HG02642 (cell line): ENCODE measurements at regions not wholly inside any gene's neighbourhood (a gene's known extent, or its start where the extent isn't known, plus 50 kb on each side); places are given as distances from the start of the nearest gene placed in this dataset.

Experiments used
- ATAC-seq: cut with Tn5 transposase; IDR thresholded peaks from one replicate; pipeline ENCODE4 v1.9.1; 2021; ENCODE audit warnings: mild to moderate bottlenecking; ENCODE audit not compliant: unreplicated experiment, poor library complexity

DNA sequence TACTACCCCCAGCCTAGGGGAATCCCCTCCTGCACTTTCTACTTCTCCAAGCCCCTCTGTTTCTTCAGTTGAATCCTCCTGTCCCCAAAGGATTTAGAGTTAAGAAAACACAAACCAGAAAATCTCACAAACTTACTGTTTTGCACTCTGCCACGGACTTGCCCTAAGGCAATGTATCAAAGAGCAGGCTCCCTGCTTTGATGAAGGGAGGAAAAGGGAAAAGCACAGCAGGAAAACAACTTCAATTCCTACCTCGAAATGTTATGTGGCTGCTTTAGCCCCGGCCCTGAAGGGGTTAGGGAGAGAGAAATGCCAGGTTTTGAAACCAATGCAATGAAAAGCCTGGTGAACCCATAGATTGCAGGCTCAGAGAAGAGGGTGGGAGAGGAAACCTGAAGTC, 254.7 kb downstream of the MAN2A1 start:
- no peak for ATAC-seq

DNA sequence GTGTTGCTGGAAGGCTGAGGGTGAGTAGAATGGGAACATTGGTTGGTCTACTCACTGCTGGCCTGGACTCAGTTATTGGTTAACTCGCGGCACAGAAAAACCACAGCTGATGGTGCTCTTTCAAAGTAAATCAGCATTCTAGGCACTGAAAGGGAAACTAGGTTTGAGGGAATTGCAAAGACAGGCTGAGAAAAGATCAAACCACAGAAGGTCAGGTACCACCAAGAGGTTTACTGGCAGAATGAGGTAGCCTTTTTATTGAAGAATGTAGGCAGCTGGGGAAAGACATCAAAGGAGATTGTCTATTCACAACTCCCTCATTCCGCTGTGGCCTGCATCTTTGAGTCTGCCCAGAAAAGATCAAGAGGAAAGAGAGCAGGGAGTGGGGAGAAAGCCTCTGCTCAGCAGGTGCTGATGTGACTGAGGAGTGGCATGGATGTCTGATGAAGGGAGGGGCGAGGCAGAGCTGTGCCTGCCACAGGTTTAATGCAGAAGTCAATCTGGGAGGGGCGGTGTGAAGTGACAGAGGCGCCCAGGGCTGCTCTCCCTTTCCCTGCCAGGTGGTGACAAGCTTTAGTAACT, 255.5 kb downstream of the MAN2A1 start:
- peak; percentile 69 for ATAC-seq

DNA sequence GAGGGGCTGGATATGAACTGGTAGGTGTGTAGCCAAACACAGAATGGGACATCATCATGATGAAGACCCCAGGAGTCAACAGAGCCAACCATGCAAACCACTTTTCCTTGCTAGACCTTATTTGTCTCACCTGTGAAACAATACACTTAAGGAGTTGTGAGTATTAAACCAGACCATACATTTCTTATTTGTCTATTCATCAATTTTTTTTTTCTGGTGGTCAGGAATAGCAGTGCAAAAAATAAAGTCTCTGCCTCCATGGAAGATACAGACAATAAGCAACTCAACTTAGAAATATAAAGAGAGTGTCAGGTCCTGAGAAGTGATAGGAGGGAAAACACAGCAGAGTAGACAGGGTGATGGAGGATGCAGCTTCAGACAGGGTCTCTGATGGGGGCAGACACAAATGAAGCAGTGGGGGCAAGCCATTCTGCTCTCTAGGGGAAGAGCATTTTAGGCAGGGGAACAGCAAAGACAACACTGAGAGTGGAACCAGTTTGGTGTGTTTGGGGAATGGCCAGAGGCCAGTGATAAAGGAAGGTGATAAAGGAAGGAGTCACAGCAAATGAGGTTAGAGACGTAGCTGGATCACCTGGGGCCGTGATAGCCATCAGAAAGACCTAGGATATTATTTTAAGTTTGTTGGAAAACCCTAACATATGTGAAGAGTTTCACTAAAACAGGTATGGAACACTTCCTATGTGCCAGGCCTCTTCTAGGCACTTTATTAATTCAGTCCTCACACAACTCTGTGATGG, 256.2 kb downstream of the MAN2A1 start:
- ATAC-seq: no peak

DNA sequence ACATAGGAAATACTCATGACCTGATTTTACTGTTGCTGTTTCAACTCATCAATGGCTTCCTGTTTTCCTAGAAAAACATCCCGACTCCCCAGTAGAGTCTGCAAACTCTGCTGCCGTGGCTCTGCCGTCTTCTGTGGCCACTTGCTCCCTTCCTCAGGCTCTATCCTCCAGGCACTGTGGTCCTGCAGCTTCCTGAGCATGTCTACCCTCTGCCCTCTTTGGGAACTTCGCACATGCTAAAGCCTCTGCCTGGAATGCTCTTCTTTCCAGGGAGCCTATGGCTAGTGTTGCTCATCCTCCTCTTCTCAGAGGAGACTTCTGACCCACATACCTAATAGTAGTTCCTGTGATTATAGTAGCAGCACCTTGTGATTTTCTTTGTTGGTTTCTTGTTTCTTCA, 256.9 kb downstream of the MAN2A1 start:
- ATAC-seq: no peak

DNA sequence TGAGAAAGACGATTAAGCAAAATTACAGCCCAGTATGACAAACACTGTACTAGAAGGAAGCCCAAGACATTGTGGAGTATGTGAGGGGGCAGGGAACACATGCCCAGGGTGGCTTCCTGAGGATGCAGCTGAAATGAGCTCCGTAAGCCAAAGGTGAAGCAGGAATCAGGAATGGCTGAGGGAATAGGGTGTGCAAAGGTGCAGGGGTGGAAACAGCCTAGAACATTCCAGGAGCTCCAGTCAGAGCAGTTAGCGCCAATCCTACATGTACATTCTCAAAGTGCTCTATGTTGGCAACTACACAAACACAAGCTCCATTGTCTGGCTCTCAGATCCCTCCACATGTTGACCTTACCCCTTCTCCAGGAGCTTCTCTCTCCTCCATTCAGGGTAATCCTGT, 257.9 kb downstream of the MAN2A1 start:
- ATAC-seq: no peak

DNA sequence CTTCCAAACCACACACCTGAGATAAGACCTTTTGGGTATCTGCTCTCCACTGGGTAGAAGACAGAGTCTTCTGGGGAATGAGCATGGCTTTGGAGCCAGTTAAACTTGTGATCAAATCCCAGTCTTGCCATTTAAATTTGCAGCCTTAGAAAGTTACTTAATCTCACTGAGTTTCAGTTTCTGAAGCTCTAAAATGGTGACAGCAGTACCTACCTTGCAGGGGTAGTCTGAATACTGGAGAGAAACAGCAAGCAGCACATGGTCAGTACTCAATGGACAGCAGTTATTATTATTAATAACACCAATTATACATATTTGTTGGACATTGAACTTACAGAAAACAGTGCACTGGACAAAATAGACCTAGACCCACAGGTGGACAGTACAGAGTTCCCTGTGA, 260.9 kb downstream of the MAN2A1 start:
- no peak for ATAC-seq

DNA sequence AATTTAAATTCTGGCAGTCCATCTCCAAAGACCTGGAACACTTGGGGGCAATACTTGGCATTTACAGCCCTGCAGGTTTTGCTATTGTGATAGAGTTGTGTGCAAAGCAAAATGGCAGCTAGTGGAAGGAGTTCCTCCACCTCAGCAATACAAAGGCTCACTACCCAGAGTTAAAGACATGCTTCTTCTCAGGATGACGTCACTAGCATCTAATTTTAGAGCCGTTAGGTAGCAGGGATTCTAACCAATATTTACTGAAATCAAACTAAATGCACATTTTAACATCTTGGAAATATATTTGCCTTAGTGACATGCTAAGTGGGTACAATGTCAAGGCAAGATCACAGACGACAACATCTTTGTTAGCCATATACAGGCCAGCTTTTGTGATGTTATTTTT, 261.6 kb downstream of the MAN2A1 start:
- no peak for ATAC-seq

DNA sequence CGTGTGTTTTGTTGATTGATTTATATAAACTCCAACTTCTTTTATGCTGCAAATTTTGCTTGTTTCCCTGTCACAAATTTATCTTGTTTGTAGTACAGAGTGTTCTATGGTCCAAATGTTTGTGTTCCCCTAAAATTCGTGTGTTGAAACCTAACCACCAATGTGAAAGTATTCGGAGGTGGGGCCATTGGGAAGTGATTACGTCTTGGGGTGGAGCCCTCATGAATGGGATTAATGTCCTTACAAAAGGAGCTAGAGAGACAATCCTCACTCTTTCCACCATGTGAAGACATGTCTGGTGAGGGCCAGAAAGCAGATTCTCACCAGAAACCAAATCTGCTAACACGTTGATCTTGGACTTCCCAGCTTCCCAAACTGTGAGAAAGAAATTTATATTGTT, 262.0 kb downstream of the MAN2A1 start:
- no peak for ATAC-seq

DNA sequence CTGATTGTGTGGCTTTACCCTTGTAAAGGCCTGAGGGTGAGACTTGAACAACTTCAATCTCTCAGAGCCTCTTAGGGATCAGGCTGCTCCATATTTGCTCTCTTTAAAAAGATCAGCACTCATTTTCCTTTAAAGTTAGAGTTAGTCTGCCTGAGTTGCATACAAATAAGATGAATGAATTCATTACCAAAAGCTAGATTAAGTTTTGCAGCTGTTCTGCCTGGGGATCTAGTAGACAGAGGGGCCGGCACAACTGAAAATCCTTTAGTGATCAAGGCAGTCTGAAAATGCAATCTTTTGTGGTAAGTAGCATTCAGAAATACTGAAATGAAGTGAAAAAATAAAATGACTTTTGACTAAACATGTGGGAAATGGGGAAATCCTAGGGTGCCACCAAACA, 264.0 kb downstream of the MAN2A1 start:
- no peak for ATAC-seq

DNA sequence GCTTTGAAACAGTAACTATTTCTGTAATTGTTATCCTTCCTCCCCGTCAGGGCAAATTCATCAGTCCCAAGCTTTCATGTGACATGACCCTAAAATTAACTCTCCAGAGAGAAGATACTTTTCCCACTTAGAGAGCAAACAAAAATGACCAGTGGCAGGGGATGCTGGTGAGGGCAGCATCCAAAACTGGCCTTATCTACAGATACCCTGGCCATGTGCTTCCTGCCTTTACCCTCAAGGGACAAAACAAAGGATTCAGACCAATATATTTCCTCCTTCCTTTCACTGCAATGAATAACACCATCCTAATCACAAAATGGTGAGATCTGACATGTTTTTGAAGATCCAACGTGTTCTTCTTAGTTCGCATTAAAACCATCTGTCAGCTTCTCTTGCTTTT, 267.2 kb downstream of the MAN2A1 start:
- no peak for ATAC-seq

DNA sequence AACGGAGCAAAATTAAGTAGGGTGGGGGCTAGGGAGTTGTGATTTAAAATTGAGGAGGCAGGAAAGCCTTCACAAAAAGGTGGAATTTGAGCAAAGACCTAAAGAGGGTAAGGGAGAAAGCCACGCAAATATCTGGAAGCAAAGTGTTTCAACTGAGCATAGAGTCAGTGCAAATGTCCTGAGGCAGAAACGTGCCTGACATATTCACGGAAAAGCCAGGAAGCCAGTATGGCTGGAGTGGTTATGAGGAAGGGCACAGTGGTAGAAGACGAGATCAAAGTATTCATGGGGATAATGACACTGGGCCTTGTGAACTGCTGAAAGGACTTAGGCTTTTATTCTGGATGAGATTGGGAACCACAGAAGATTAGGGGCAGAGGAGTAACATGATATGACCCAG, 268.4 kb downstream of the MAN2A1 start:
- ATAC-seq: no peak

DNA sequence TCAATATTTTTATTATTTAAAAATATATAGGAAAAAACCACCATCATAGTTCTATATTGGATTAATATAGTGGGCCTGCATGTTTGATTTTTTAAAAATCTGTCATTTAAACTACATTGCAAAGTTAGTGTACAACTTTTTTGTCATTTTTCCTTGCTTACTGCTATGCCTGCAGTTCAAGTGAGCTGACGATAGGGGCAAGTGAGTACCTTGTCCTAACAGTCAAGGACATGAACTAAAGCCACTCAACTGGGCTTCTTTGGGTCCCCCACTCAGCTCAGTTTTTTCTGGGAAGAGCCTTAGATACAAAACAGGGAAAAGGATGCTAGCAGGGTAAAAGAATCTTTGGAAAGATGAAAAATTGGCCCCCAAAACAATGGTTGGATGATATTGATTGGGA, 269.9 kb downstream of the MAN2A1 start:
- ATAC-seq: no peak

DNA sequence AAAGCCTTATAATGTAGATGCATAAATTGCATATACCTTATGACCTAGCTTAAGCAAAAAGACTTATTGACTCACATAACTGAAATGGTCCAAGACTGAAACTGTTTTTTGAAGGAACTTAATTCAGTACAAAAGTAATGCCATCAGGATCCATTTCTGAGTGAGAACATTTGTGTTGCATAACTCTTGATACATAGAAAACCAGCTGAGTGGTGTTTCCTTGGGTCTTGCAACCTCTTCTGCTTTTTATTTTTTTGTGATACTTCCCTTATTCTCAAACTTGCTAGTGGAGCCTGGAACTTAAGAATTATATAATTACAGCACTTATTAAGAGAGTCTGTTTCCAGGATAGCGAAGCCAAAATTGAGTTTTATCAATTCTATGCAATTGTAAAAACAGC, 272.0 kb downstream of the MAN2A1 start:
- no peak for ATAC-seq

DNA sequence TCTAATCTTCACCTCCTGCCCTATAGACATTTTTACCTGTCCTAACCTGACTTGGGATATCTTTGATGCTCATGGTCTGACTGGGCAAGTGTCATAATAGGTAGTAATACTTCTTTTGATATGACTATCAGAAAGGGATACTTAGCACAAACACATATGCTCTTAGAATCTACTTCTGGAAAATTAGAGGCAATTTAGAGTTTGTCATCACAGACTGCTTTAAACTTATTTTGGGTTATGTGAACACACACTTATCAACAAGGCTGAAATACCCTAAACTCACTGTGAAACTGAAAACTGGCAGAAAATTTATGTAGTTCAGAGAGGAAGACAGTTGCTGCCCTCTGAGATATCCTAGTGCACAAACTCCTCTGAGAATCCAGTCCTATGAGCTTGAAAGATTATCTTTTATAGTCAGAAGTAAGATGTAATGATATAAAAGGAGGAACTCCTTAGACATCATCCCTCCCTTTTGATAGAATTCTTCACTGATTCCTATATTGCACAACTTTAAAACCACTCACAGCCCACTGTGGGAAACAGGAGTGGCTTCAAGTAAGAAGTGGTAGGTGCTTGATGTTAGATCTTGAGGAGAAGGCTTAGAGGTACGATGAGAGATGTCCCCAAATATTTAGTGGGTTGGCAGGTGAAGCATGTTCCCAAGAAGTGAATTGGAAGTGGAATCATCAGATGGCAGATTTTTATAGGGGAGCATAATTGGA, 273.3 kb downstream of the MAN2A1 start:
- no peak for ATAC-seq

DNA sequence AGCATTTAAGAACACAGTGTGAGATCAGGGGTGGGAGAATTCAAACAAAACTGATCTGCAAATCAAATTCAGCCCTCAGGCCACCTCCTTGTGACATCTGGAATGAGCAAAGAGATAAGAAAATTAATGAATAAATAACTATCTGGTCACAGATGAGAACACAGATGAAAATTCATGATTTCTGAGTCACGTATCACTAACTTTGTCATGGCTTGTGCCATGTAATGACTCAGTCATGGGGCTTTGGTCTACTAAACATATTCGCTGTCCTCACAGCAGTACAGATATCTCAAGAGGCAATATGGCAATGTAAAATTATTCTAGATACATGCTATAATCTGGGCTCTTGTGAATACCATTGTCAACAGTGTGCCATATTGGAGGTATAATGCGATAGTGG, 274.4 kb downstream of the MAN2A1 start:
- ATAC-seq: no peak

DNA sequence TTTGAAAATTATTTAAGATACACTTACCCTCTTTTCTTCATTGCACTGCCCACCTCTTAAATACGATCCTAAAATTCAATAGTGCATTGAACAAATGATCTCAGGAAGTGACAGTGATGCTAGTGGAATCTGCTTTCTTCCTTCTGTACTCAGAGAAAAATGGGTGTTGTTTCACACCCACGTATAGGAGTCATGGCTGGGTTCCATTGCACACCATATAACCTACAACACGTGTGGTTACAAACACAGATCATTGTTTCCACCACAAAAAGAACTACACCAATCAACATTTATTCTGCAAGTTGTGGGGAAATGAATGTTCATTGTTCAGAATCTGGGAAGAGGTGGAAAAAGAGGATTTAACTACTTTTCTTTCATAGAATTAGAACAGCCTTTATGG, 275.9 kb downstream of the MAN2A1 start:
- ATAC-seq: no peak

DNA sequence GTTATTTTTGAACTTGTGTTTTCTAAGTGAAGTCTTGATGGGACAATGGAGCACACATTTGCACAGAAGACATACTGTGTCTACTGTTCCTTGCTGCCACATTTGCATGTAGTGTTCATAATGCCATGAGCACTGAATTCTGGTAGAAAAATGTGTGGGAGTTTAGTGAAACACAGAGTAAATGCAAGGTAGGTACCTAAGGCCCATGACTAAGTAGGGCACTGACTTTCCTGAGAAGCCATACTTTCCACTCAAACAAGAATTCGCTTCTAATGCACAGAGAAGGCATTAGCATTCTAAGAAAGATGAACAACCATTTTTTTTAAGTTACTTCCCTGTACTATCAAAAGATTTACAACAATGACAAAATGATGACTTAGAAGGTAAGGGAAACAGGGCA, 282.2 kb downstream of the MAN2A1 start:
- ATAC-seq: no peak

DNA sequence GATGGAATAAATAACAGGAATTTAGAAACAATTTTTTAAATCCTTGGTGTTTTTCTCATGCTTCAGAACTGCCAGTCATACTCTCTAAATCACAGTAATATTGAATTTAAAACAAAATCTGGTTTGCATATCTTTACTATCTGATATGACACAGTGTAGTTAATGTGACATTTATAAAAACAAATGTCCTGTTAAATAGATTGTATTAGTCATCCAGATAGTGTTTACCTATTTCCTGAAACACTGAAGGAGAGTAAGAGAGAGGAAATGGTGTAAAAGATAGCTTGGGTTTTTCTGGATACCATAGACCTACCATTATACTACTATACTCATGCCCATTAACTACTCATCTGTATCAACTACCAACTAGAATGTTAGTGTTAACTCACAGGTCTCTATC, 292.3 kb downstream of the MAN2A1 start:
- ATAC-seq: no peak

DNA sequence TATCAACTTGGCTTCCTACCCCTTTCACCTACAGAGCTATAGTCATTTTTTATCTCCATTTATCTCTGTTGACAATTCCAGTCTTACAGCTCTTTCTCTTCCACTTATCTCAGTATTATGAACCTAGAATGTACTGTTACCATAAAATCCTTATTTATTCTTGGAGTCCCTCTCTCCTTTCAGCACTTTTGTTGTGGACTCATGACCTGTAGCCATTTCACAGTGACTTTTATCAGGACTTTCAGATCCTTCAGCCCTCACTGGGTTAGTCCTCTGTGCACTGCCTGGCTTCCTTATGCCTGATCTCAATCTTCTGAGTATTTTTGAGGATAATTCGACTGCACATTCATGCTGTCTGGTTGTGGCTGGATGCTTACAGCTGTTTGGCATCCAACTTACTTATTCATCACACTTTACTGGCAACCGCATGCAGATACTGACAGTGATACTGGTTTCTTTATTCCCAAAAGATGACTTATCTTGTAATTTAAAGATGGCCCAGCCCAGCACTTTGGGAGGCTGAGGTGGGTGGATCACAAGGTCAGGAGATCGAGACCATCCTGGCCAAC, 293.3 kb downstream of the MAN2A1 start:
- no peak for ATAC-seq

DNA sequence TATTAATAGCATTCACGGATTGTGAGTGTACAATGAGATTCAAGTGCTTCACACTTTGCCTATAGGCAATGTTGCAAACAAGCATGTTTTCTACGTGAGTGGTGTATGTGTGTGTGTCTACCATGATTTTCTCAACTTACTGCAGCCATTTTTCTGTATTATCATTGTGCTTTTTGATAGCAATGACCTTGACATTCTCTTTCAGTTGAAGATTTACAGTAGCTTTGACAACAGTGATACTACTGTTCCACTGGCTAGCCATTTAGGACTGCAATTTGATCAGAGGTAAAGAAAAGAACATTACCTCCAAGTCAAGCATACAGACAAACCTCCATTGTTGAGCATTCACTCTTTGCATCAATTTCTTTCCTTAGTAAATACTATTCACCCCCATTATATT, 297.0 kb downstream of the MAN2A1 start:
- no peak for ATAC-seq

DNA sequence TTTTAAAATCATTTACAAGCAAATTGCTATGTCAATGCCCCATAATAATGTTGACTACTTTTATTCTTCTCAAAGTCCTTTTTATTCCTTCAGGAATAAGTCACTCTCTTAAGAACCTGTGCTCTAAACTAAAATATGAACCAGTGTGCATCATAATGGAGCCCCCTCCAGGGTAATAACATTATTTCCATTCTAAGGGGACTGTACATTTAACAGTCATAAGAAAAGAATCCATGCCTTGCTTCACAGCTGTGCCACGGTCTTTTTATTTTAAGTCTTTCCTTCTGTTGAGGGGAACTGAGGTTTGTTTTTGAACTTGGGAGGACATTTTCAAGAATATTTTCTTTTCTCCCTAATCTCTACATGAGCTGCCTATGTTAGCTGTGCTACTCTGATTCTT, 297.6 kb downstream of the MAN2A1 start:
- ATAC-seq: no peak
